OCI-LY1 (cell line): ENCODE measurements at regions not wholly inside any gene's neighbourhood (a gene's known extent, or its start where the extent isn't known, plus 50 kb on each side); places are given as distances from the start of the nearest gene placed in this dataset.

Source experiments
- H2AFZ ChIP-seq: fragments of 200-600 bp; sonication (generic), shearing (Covaris generic); 2 replicates; pipeline ENCODE4 v1.6.0; 2014; ENCODE audit warnings: antibody characterized with exemption, mild to moderate bottlenecking, low read length
- H3F3A ChIP-seq: fragments of 200-600 bp; sonication (generic), shearing (Covaris generic); 2 replicates; pipeline ENCODE4 v1.6.0; 2014; ENCODE audit warnings: mild to moderate bottlenecking, antibody characterized with exemption, low read length, moderate library complexity; ENCODE audit not compliant: insufficient read depth
- H3K27ac ChIP-seq: fragments of 200-600 bp; sonication (generic); 2 replicates; pipeline ENCODE4 v1.5.1; 2014; ENCODE audit warnings: low read length, mixed run types, mild to moderate bottlenecking, low read depth; ENCODE audit not compliant: poor library complexity, severe bottlenecking
- H3K27me3 ChIP-seq: fragments of 200-600 bp; sonication (generic); 2 replicates; pipeline ENCODE4 v1.6.0; 2014; ENCODE audit warnings: antibody characterized with exemption, mild to moderate bottlenecking, low read length, moderate library complexity; ENCODE audit not compliant: insufficient read depth
- H3K36me3 ChIP-seq: fragments of 200-600 bp; sonication (generic); 2 replicates; pipeline ENCODE4 v1.6.1; 2014; ENCODE audit warnings: mild to moderate bottlenecking, antibody characterized with exemption, low read length, moderate library complexity, mixed read lengths; ENCODE audit not compliant: insufficient read depth
- H3K4me1 ChIP-seq: fragments of 200-600 bp; sonication (generic); 2 replicates; pipeline ENCODE4 v1.5.1; 2014; ENCODE audit warnings: mild to moderate bottlenecking, low read length, moderate library complexity; ENCODE audit not compliant: insufficient read depth, severe bottlenecking
- H3K4me2 ChIP-seq: fragments of 200-600 bp; sonication (generic), shearing (Covaris generic); 2 replicates; pipeline ENCODE4 v1.6.1; 2014; ENCODE audit warnings: low read length
- H3K4me3 ChIP-seq: fragments of 200-600 bp; sonication (generic); 2 replicates; pipeline ENCODE4 v1.5.1; 2014; ENCODE audit warnings: low read length, low read depth, mild to moderate bottlenecking, mixed read lengths; ENCODE audit not compliant: poor library complexity, severe bottlenecking
- H3K79me2 ChIP-seq: fragments of 200-600 bp; shearing (Covaris generic); 2 replicates; pipeline ENCODE4 v1.6.1; 2016; ENCODE audit warnings: mixed run types, low read length, mixed read lengths; ENCODE audit not compliant: insufficient read depth
- H3K9ac ChIP-seq: fragments of 200-600 bp; sonication (generic), shearing (Covaris generic); 2 replicates; pipeline ENCODE4 v1.6.1; 2014; ENCODE audit warnings: mild to moderate bottlenecking, low read length, mixed read lengths
- H3K9me2 ChIP-seq: fragments of 200-600 bp; sonication (generic), shearing (Covaris generic); 2 replicates; pipeline ENCODE4 v1.6.1; 2014; ENCODE audit warnings: low read depth, mild to moderate bottlenecking, low read length, mixed read lengths
- H3K9me3 ChIP-seq: fragments of 200-600 bp; shearing (Covaris generic); 2 replicates; pipeline ENCODE4 v1.6.1; 2014; ENCODE audit warnings: low read length, mixed read lengths
- H4K20me1 ChIP-seq: fragments of 200-600 bp; sonication (generic), shearing (Covaris generic); 2 replicates; pipeline ENCODE4 v1.6.0; 2016; ENCODE audit warnings: mild to moderate bottlenecking, low read length; ENCODE audit not compliant: insufficient read depth
- EZH2 ChIP-seq: fragments of 200-600 bp; sonication (generic), shearing (Covaris generic); IDR thresholded peaks from 2 replicates; pipeline ENCODE4 v1.8.0; 2017; ENCODE audit warnings: borderline replicate concordance, mixed run types, mild to moderate bottlenecking, antibody characterized with exemption, low read length, moderate library complexity, mixed read lengths
- TF ChIP-seq, protein P1 (sequence below): fragments of 200-600 bp; sonication (generic), shearing (Covaris generic); IDR thresholded peaks from 2 replicates; pipeline ENCODE4 v1.5.1; 2017; ENCODE audit warnings: mild to moderate bottlenecking, antibody characterized with exemption, low read length, moderate library complexity, mixed read lengths

DNA sequence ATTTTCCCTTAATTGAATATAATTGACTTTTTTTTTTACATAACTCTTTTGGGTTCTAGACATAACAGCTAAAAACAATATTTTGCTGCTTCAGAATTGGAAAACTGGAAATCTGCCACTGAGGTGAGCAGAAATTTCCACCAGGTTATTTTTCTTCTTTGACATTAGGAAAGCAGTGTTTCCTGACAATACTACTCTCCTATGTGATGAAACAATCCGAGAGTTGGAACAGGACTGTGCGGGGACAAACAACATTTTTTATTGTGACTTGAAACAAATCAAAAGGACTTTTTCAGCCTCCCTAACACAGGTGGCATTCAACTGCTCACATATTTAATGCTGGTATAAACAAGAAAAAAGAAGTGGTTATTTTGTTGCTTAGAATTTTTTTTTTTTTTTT is 237.2 kb downstream of the RNF152 start:
- H3K27me3 ChIP-seq, result no peaks in the 10 kb centered on the region
- H3K9me2 ChIP-seq, result no peaks in the 10 kb centered on the region
- no peaks in the 10 kb centered on the region for H3K36me3 ChIP-seq
- H3K4me1 ChIP-seq, result no peaks in the 10 kb centered on the region
- no peak overlapping the region for H3K27ac ChIP-seq
- no peaks in the 10 kb centered on the region for H3K9me3 ChIP-seq
- H3K4me2 ChIP-seq, result no peak overlapping the region
- no peak overlapping the region for H3K4me3 ChIP-seq
- TF ChIP-seq, protein P1, sequence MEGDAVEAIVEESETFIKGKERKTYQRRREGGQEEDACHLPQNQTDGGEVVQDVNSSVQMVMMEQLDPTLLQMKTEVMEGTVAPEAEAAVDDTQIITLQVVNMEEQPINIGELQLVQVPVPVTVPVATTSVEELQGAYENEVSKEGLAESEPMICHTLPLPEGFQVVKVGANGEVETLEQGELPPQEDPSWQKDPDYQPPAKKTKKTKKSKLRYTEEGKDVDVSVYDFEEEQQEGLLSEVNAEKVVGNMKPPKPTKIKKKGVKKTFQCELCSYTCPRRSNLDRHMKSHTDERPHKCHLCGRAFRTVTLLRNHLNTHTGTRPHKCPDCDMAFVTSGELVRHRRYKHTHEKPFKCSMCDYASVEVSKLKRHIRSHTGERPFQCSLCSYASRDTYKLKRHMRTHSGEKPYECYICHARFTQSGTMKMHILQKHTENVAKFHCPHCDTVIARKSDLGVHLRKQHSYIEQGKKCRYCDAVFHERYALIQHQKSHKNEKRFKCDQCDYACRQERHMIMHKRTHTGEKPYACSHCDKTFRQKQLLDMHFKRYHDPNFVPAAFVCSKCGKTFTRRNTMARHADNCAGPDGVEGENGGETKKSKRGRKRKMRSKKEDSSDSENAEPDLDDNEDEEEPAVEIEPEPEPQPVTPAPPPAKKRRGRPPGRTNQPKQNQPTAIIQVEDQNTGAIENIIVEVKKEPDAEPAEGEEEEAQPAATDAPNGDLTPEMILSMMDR, result no peak
- TF ChIP-seq EZH2, result no peak
- no peaks in the 10 kb centered on the region for H3K79me2 ChIP-seq
- no peak overlapping the region for H3K9ac ChIP-seq
- no peak overlapping the region for H2AFZ ChIP-seq
- no peaks in the 10 kb centered on the region for H3F3A ChIP-seq
- H4K20me1 ChIP-seq, result no peaks in the 10 kb centered on the region

- no peak overlapping the region for H3K9ac ChIP-seq
- TF ChIP-seq, protein P1, result no peak
- TF ChIP-seq EZH2, result no peak
- H3K36me3 ChIP-seq, result no peaks in the 10 kb centered on the region
- no peak overlapping the region for H3K4me3 ChIP-seq
- no peaks in the 10 kb centered on the region for H3K79me2 ChIP-seq
- no peaks in the 10 kb centered on the region for H4K20me1 ChIP-seq
- no peaks in the 10 kb centered on the region for H3F3A ChIP-seq
- no peaks in the 10 kb centered on the region for H3K9me3 ChIP-seq
- H3K4me1 ChIP-seq, result no peaks in the 10 kb centered on the region
- no peak overlapping the region for H3K4me2 ChIP-seq
- H3K9me2 ChIP-seq, result no peaks in the 10 kb centered on the region
- no peak overlapping the region for H2AFZ ChIP-seq
- H3K27ac ChIP-seq, result no peak overlapping the region
- H3K27me3 ChIP-seq, result no peaks in the 10 kb centered on the region
Measured at GRCh38 chr18:61653823-61654551, 238.8 kb downstream of the RNF152 start.

- no peaks in the 10 kb centered on the region for H3K9me2 ChIP-seq
- H2AFZ ChIP-seq, result no peak overlapping the region
- H3K9ac ChIP-seq, result no peak overlapping the region
- H3K27me3 ChIP-seq, result no peaks in the 10 kb centered on the region
- H3K36me3 ChIP-seq, result no peaks in the 10 kb centered on the region
- no peaks in the 10 kb centered on the region for H3K4me1 ChIP-seq
- H3K4me3 ChIP-seq, result no peak overlapping the region
- no peak overlapping the region for H3K4me2 ChIP-seq
- no peaks in the 10 kb centered on the region for H3K79me2 ChIP-seq
- no peaks in the 10 kb centered on the region for H4K20me1 ChIP-seq
- no peak overlapping the region for H3K27ac ChIP-seq
- no peaks in the 10 kb centered on the region for H3F3A ChIP-seq
- no peaks in the 10 kb centered on the region for H3K9me3 ChIP-seq
- TF ChIP-seq, protein P1, result no peak
- TF ChIP-seq EZH2, result no peak
Measured at GRCh38 chr18:61651880-61652268, 240.9 kb downstream of the RNF152 start.
